Inferior parietal cortex (tissue), 1 donor: ENCODE measurements at regions not wholly inside any gene's neighbourhood (a gene's known extent, or its start where the extent isn't known, plus 50 kb on each side); places are given as distances from the start of the nearest gene placed in this dataset.
A peak's percentile ranks its signal among the peaks of the same experiment; 100 is the strongest.

Experiments used
- DNase-seq: peaks from one replicate; pipeline ENCODE4 v3.0.0-alpha.2; 2016; ENCODE audit errors: extremely low spot score

DNA sequence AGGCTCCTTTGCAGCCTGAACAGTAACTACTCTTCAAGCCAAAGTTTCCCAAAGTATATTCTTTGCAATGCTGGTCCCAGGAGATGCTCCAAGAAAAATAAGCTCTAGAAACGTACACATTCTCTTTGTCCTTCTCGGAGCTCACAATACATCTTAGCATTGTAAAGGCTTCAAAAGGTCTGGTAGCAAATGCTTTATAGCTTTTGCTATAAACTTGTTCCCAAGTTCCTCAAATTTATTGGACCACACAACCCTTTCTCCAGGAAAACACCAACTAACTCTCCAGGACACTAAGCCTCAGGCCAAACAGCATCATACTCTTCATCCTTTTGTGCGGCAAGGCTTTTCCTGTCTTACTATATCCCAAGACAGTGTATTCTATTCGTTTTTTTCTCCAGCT lies 455.6 kb upstream of the PROK2 start:
- no peak for DNase-seq

GRCh38 chr3:72238801-72239200 lies 453.9 kb upstream of the PROK2 start:
- no peak for DNase-seq

- DNase-seq, result no peak
Observed at GRCh38 chr3:72238010-72238691, 453.2 kb upstream of the PROK2 start.

DNA sequence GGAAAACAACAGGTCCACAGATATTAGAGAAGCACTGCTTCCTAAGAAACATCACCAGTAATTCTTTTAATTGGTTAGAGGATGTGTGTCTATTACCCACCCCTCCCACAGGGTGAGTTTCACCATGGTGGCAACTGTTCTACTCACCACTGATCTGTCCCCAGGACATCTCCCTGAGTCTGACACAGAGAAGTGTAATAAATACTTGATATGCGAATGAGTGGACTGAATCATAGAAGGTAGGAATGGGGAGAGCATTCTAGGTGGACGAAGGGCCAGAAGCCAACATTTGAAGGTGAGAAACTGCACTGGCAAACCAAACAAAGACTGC lies 452.7 kb upstream of the PROK2 start:
- no peak for DNase-seq

- no peak for DNase-seq
Observed at GRCh38 chr3:72234391-72234790, 449.4 kb upstream of the PROK2 start.

DNA sequence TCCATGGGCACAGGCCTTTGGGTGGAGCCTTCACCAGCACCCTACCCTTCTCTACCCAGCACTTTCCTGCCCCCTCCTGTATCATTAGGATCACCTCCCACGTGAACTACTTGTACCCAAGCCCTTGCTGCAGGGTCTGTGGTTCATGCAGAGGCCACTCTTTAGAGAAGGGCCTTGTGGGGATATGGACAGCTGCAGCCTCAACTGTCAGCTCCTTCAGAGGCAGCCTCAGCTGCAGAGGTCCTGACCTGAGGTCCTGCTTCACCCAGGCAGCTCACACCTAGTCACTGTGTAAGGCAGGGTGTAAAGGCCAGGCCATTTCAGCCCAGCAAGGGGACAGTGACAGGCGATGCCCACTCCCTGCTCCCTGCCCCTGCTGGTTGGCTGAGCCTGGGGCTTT lies 448.6 kb upstream of the PROK2 start:
- no peak for DNase-seq

DNA sequence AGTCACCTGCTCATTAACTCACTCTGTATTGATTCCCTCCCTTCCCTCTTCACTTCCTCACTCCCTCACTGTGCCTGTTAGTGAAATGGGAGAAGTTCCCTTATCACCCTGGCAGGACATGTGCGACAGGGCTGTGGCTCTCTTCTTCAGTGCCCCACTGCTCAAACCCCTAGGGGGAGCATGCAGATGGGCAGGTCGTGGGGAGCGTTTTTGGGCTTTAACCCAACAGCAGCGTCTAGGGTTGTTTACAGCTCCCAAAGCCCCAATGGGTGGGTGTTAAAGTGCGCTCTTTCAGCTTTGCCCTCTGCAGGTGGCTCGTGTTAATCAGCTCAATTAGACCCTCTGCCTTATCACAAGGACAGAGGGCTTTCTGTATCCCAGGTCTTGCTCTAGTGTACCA lies 447.8 kb upstream of the PROK2 start:
- no peak for DNase-seq

- no peak for DNase-seq
Observed at GRCh38 chr3:72232331-72232730, 447.4 kb upstream of the PROK2 start.

- peak; percentile 84 for DNase-seq
Observed at GRCh38 chr3:72231439-72232196, 446.7 kb upstream of the PROK2 start.

GRCh38 chr3:72230774-72231379 lies 445.9 kb upstream of the PROK2 start:
- DNase-seq, result no peak

GRCh38 chr3:72229952-72230351 lies 445.0 kb upstream of the PROK2 start:
- DNase-seq, result no peak

DNA sequence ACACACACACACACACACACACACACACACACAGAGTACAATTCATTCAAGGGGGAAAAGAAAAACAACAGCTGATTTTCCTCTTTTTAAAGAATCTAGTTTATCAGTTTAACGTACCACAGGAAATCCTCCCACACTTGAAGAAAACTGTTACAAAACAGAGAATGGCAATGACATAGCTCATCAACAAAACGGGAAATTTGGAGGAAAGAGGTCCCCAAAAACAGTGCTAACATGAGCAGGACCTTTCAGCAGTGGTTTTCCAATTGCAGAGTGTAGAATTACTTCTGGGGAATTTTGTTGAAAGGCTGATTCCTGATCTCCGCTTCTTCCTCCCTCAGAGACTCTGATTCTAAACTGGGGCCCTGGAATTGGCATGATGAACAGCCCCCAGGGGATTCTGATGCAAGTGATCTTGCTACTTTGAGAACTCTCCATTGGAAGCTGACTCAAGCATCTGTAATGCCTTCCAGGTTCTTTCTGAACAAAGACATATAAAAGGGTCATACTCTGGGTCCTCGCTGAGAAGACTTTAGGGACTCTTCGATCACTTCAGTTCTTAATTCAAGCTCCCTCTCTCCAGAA lies 442.6 kb upstream of the PROK2 start:
- no peak for DNase-seq

GRCh38 chr3:72224804-72225509 lies 440.0 kb upstream of the PROK2 start:
- no peak for DNase-seq

DNA sequence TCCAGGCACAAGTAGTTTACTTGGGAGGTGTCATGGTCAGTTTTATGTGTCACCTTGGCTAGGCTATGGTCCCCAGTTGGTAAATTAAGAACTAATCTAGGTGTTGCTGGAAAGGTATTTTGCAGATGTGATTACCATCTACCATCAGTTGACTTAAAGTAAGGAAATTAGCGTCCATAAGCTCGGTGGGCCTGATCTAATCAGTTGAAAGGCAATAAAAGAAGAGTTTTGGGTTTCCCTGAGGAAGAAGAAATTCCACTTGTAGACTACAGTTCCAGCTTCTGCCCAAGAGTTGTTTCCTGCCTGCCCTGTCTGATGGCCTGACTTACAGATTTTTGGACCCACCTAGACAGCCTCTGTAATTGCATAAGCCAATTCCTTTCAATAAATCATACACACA lies 438.7 kb upstream of the PROK2 start:
- no peak for DNase-seq

GRCh38 chr3:72223116-72223515 lies 438.2 kb upstream of the PROK2 start:
- DNase-seq, result no peak

GRCh38 chr3:72222410-72222809 lies 437.5 kb upstream of the PROK2 start:
- DNase-seq, result no peak

- no peak for DNase-seq
Observed at GRCh38 chr3:72220946-72221345, 436.0 kb upstream of the PROK2 start.

DNA sequence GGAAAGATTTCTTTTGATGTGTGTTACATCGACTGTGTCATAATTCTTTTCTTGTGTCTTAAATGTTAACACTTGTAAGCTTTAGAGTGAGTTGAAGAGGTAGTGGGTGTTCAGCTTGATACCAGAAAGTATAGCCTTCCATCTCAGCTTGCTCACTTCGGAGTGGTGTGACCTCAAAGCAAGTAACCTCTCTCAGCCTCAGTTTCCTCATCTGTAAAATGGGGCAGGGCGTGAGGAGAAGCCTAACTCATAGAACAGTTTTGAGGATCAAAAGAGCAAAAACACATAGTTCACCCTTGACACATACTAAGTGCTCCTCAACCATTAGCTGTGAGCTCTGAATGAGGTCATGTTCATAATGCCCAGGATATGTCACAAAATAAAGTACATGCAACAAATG lies 434.8 kb upstream of the PROK2 start:
- DNase-seq, result no peak

DNA sequence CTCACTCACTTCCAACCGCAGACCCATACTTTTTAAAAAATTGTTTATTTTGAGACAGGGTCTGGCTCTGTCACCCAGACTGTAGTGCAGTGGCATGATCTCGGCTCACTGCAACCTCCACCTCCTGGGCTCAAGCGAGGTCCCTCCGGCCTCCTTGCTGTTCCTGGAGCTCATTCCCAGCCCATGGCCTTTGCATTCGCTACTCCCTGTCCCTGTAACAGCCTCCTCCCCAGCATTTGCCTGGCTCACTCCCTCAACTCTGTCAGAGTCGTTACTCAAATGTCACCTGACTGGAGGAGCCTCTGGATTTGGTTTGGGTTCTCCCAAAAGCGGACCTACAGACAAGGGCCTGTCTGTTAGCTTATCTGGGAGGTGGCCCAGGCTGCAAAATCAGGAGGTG lies 432.6 kb upstream of the PROK2 start:
- no peak for DNase-seq

GRCh38 chr3:72214066-72214951 lies 429.4 kb upstream of the PROK2 start:
- DNase-seq, result no peak
